Mesenchymal stem cell (in vitro differentiated cells and primary cell): ENCODE measurements at regions not wholly inside any gene's neighbourhood (a gene's known extent, or its start where the extent isn't known, plus 50 kb on each side); places are given as distances from the start of the nearest gene placed in this dataset.

Source experiments
- DNase-seq: peaks from one replicate; pipeline ENCODE4 v3.0.0-alpha.2; 2013
- H2AFZ ChIP-seq: one replicate; pipeline ENCODE4 v1.6.1; 2013; ENCODE audit warnings: low read depth, mild to moderate bottlenecking, control low read depth, inconsistent platforms, low read length, moderate library complexity
- H2AK5ac ChIP-seq: 2 replicates; pipeline ENCODE4 v1.6.1; 2013; ENCODE audit warnings: low read length, moderate library complexity, mild to moderate bottlenecking, inconsistent platforms; ENCODE audit not compliant: severe bottlenecking
- H2BK120ac ChIP-seq: one replicate; pipeline ENCODE4 v1.6.1; 2013; ENCODE audit warnings: low read depth, mild to moderate bottlenecking, inconsistent platforms, low read length, moderate library complexity
- H2BK12ac ChIP-seq, 2 experiments: one replicate each; pipeline ENCODE4 v1.6.1; 2013; ENCODE audit warnings: inconsistent platforms in 2 of 2, low read length in 2 of 2, mild to moderate bottlenecking in 2 of 2, moderate library complexity in 2 of 2, control low read depth in 1 of 2
- H2BK15ac ChIP-seq: one replicate; pipeline ENCODE4 v1.6.1; 2013; ENCODE audit warnings: mild to moderate bottlenecking, low read depth, inconsistent platforms; ENCODE audit not compliant: poor library complexity, severe bottlenecking
- H2BK5ac ChIP-seq: 2 replicates; pipeline ENCODE4 v1.6.1; 2013; ENCODE audit warnings: low read depth, mild to moderate bottlenecking, low read length, control low read depth, inconsistent platforms; ENCODE audit not compliant: poor library complexity, severe bottlenecking
- H3K14ac ChIP-seq, 2 experiments: one replicate each; pipeline ENCODE4 v1.6.1; 2013; ENCODE audit warnings: inconsistent platforms in 2 of 2, low read length in 2 of 2, control low read depth in 1 of 2, mild to moderate bottlenecking in 1 of 2, moderate library complexity in 1 of 2
- H3K18ac ChIP-seq, 2 experiments: one replicate each; pipeline ENCODE4 v1.6.1; 2013; ENCODE audit warnings: inconsistent platforms in 2 of 2, low read length in 2 of 2, control low read depth in 1 of 2, low read depth in 1 of 2, mild to moderate bottlenecking in 1 of 2
- H3K23ac ChIP-seq, 2 experiments: one replicate each; pipeline ENCODE4 v1.6.1; 2013; ENCODE audit warnings: inconsistent platforms in 2 of 2, low read length in 2 of 2, mild to moderate bottlenecking in 2 of 2, moderate library complexity in 2 of 2, control low read depth in 1 of 2
- H3K27ac ChIP-seq: 2 replicates; pipeline ENCODE4 v1.5.1; 2013; ENCODE audit warnings: mild to moderate bottlenecking, moderate library complexity, low read length, control low read depth, inconsistent platforms; ENCODE audit not compliant: poor library complexity, severe bottlenecking
- H3K27me3 ChIP-seq, 2 experiments: 2 replicates each; pipeline versions ENCODE4 v1.6.1 to v1.7.0; 2013; ENCODE audit warnings: low read length in 2 of 2, mild to moderate bottlenecking in 2 of 2, moderate library complexity in 2 of 2, control low read depth in 1 of 2, inconsistent platforms in 1 of 2; ENCODE audit not compliant: control insufficient read depth in 1 of 2, insufficient read depth in 1 of 2
- H3K36me3 ChIP-seq, 2 experiments: 2 replicates each; pipeline versions ENCODE4 v1.6.1 to v1.7.0; 2013; ENCODE audit warnings: low read length in 2 of 2, control low read depth in 1 of 2, inconsistent platforms in 1 of 2, low read depth in 1 of 2, mild to moderate bottlenecking in 1 of 2; ENCODE audit not compliant: insufficient read depth in 2 of 2, control insufficient read depth in 1 of 2
- H3K4ac ChIP-seq, 2 experiments: one replicate each; pipeline ENCODE4 v1.6.1; 2013; ENCODE audit warnings: inconsistent platforms in 2 of 2, low read length in 2 of 2, mild to moderate bottlenecking in 2 of 2, moderate library complexity in 2 of 2, control low read depth in 1 of 2, low read depth in 1 of 2
- H3K4me1 ChIP-seq: 2 replicates; pipeline ENCODE4 v1.6.1; 2013; ENCODE audit warnings: low read depth, low read length, control low read depth; ENCODE audit not compliant: control insufficient read depth, insufficient read depth
- H3K4me2 ChIP-seq: 2 replicates; pipeline ENCODE4 v1.6.1; 2013; ENCODE audit warnings: low read length, mild to moderate bottlenecking, inconsistent platforms; ENCODE audit not compliant: poor library complexity, severe bottlenecking
- H3K4me3 ChIP-seq, 2 experiments: 2 replicates each; pipeline versions ENCODE4 v1.5.1 to v1.7.0; 2013; ENCODE audit warnings: low read length in 2 of 2, mild to moderate bottlenecking in 2 of 2, control low read depth in 1 of 2, low read depth in 1 of 2; ENCODE audit not compliant: insufficient read depth in 1 of 2
- H3K79me1 ChIP-seq: replicated peaks from 2 replicates; pipeline ENCODE4 v1.6.1; 2013; ENCODE audit warnings: mild to moderate bottlenecking, control low read depth, low read length, inconsistent platforms; ENCODE audit not compliant: poor library complexity, severe bottlenecking
- H3K9ac ChIP-seq: 2 replicates; pipeline ENCODE4 v1.7.0; 2013; ENCODE audit warnings: mild to moderate bottlenecking, low read length, moderate library complexity
- H3K9me3 ChIP-seq: 2 replicates; pipeline ENCODE4 v1.7.0; 2013; ENCODE audit warnings: mild to moderate bottlenecking, low read length; ENCODE audit not compliant: control insufficient read depth
- H4K8ac ChIP-seq: one replicate; pipeline ENCODE4 v1.6.1; 2013; ENCODE audit warnings: inconsistent platforms, mild to moderate bottlenecking, low read length, moderate library complexity
- H4K91ac ChIP-seq: one replicate; pipeline ENCODE4 v1.6.1; 2013; ENCODE audit warnings: mild to moderate bottlenecking, low read length, inconsistent platforms
- WGBS: methylation state at CpG from one replicate; pipeline ENCODE4 v1.1.7; 2013; ENCODE audit warnings: mixed read lengths; 5-methylcytosine and 5-hydroxymethylcytosine counted together

GRCh38 chr3:181298421-181298820 is 308.9 kb upstream of the DNAJC19 start:
- Histone ChIP-seq H3K9me3 (no peaks in the 10 kb centered on the region), H2BK12ac (no peak overlapping the region), H4K91ac (no peak overlapping the region), H3K4me2 (no peak overlapping the region), H3K79me1 (no peaks in the 10 kb centered on the region), H3K4ac (no peak overlapping the region), H3K27ac (no peak overlapping the region), H3K27me3 (no peaks in the 10 kb centered on the region), H2BK15ac (no peak overlapping the region), H3K9ac (no peak overlapping the region), H3K18ac (no peak overlapping the region), H3K14ac (no peak overlapping the region), H2BK120ac (no peak overlapping the region), H2AK5ac (no peak overlapping the region), H3K4me1 (no peaks in the 10 kb centered on the region), H3K23ac (no peak overlapping the region), H2AFZ (no peak overlapping the region), H4K8ac (no peak overlapping the region), H3K36me3 (no peaks in the 10 kb centered on the region), H2BK5ac (no peak overlapping the region), H3K4me3 (no peak overlapping the region)
- 87% methylated on average over 2 of the region's 3 CpGs for WGBS
- DNase-seq, result no peak

DNA sequence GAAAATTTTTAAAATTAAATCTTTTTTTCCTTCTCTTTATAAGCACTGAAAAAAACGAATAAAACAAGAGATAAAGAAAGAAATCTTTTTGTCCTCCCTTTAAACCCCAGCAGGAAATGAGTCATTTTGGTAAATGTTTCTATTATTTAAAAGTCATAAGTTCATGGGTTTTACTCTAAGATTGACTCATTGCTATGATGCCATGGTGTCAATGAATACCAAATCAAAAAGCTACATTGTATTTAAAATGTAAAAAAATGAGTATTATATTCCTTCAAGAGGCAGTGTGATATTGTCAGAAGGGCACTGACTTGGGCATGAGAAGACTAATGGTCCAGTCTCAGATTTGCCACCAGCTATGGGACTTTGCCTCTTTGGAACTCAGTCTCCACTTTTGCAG is 303.4 kb upstream of the DNAJC19 start:
- Histone ChIP-seq H4K91ac (no peak overlapping the region), H3K23ac (no peak overlapping the region), H2BK15ac (no peak overlapping the region), H3K27ac (no peak overlapping the region), H3K4me3 (no peak overlapping the region), H3K18ac (no peak overlapping the region), H3K14ac (no peak overlapping the region), H3K9ac (peak overlapping the region; percentile 23), H4K8ac (no peak overlapping the region), H2AK5ac (no peak overlapping the region), H2BK120ac (no peak overlapping the region), H2BK5ac (no peak overlapping the region), H3K4me2 (no peak overlapping the region), H2BK12ac (no peak overlapping the region), H3K9me3 (no peaks in the 10 kb centered on the region), H2AFZ (no peak overlapping the region), H3K4ac (no peak overlapping the region), H3K27me3 (no peaks in the 10 kb centered on the region), H3K36me3 (no peaks in the 10 kb centered on the region), H3K4me1 (no peaks in the 10 kb centered on the region), H3K79me1 (no peaks in the 10 kb centered on the region)
- peak; percentile 1 for DNase-seq
- WGBS, result no CpG with 5 or more reads among the region's 1 CpG

- H4K91ac ChIP-seq, result no peak overlapping the region
These were observed 301.4 kb upstream of the DNAJC19 start for GRCh38 chr3:181290941-181291340.

DNA sequence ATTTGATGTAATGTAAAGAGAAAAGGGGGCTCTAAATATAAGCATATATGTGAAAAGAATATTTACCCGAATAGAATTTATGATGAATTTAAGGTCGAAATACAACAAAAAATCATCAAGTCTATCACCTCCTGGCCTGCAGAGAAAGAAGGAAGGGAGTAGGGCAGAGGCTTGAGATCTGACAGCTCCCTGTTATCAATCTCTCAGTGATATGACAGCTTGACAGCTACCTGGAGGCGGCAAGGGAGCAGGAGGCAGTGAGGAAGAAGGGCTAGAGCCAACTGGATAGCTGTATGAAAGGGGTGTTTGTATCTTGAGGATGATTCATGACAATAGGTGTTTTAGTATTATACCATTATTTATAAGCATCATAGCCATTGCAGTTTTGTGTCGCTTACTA is 299.8 kb upstream of the DNAJC19 start:
- no peak overlapping the region for H2BK12ac ChIP-seq
- no peaks in the 10 kb centered on the region for H3K36me3 ChIP-seq
- no peak overlapping the region for H3K23ac ChIP-seq
- H3K27ac ChIP-seq, result no peak overlapping the region
- no peak overlapping the region for H3K9ac ChIP-seq
- H3K18ac ChIP-seq, result no peak overlapping the region
- no peak overlapping the region for H2AK5ac ChIP-seq
- no peak overlapping the region for H3K4me3 ChIP-seq
- DNase-seq, result no peak
- H3K27me3 ChIP-seq, result no peaks in the 10 kb centered on the region
- H3K4me2 ChIP-seq, result no peak overlapping the region
- no peak overlapping the region for H2BK120ac ChIP-seq
- no peak overlapping the region for H2BK15ac ChIP-seq
- H3K4me1 ChIP-seq, result no peaks in the 10 kb centered on the region
- H3K79me1 ChIP-seq, result no peaks in the 10 kb centered on the region
- H4K8ac ChIP-seq, result no peak overlapping the region
- H2BK5ac ChIP-seq, result no peak overlapping the region
- H3K4ac ChIP-seq, result no peak overlapping the region
- WGBS, result no CpG with 5 or more reads among the region's 4 CpGs
- no peak overlapping the region for H2AFZ ChIP-seq
- H3K9me3 ChIP-seq, result no peaks in the 10 kb centered on the region
- H3K14ac ChIP-seq, result no peak overlapping the region
- no peak overlapping the region for H4K91ac ChIP-seq

More at GRCh38 chr3:181290941-181291340, 301.4 kb upstream of the DNAJC19 start:
- no peak overlapping the region for H2AK5ac ChIP-seq
- no peak overlapping the region for H3K4me3 ChIP-seq
- no peak overlapping the region for H2BK12ac ChIP-seq
- no peaks in the 10 kb centered on the region for H3K4me1 ChIP-seq
- no peak overlapping the region for H2AFZ ChIP-seq
- H3K4me2 ChIP-seq, result no peak overlapping the region
- H4K8ac ChIP-seq, result no peak overlapping the region
- no peak overlapping the region for H3K18ac ChIP-seq
- no peak overlapping the region for H2BK5ac ChIP-seq
- H3K9me3 ChIP-seq, result no peaks in the 10 kb centered on the region
- no peak overlapping the region for H3K14ac ChIP-seq
- H3K36me3 ChIP-seq, result no peaks in the 10 kb centered on the region
- H2BK120ac ChIP-seq, result no peak overlapping the region
- no peak overlapping the region for H2BK15ac ChIP-seq
- 83% methylated on average over 2 of the region's 3 CpGs for WGBS
- H3K4ac ChIP-seq, result no peak overlapping the region
- H3K9ac ChIP-seq, result no peak overlapping the region
- H3K27me3 ChIP-seq, result no peaks in the 10 kb centered on the region
- no peak overlapping the region for H3K27ac ChIP-seq
- DNase-seq, result no peak
- H3K23ac ChIP-seq, result no peak overlapping the region
- no peaks in the 10 kb centered on the region for H3K79me1 ChIP-seq
